Lower leg skin (tissue), 4 donors: ENCODE measurements at regions not wholly inside any gene's neighbourhood (a gene's known extent, or its start where the extent isn't known, plus 50 kb on each side); places are given as distances from the start of the nearest gene placed in this dataset.

Experiments used
- DNase-seq, 2 donors: peaks; one replicate each; pipeline ENCODE4 v3.0.0-alpha.2; 2019; ENCODE audit warnings: low spot score in 2 of 2
- H3K4me3 ChIP-seq: fragments of 200-600 bp; sonication (generic); 2 replicates; pipeline ENCODE4 v1.5.1; 2017; ENCODE audit warnings: mild to moderate bottlenecking, low read depth; ENCODE audit not compliant: poor library complexity, severe bottlenecking
- CTCF ChIP-seq, 3 donors: fragments of 450-650 bp; IDR thresholded peaks; one replicate each; pipeline ENCODE4 v1.5.1; 2016; ENCODE audit warnings: antibody characterized with exemption in 3 of 3, mild to moderate bottlenecking in 3 of 3, moderate library complexity in 2 of 3
- POLR2A ChIP-seq, 2 donors: fragments of 450-650 bp; IDR thresholded peaks; one replicate each; pipeline ENCODE4 v1.6.1; 2016 to 2017; ENCODE audit warnings: antibody characterized with exemption in 2 of 2, mild to moderate bottlenecking in 1 of 2, moderate library complexity in 1 of 2
- WGBS, 2 donors: methylation state at CpG; one replicate each; pipeline ENCODE4 v1.1.5; 2018; 5-methylcytosine and 5-hydroxymethylcytosine counted together
- intact Hi-C: fragments of 100-400 bp; cut with DNase I; formaldehyde crosslinking; loops from one replicate; pipeline ENCODE4 v1.15.0; 2023; ENCODE audit warnings: low total_unique reads

- intact Hi-C loops = no loop called here
- no peak overlapping the region for H3K4me3 ChIP-seq
- no peak for TF ChIP-seq CTCF (IDR thresholded peaks at IDR 0.05)
- TF ChIP-seq POLR2A (IDR thresholded peaks at IDR 0.05) = no peak
- no peak for DNase-seq
- 65 to 72% methylated on average over 5 of the region's 5 CpGs for WGBS, 2 donors
Observed at GRCh38 chr3:8237893-8238292, 263.7 kb upstream of the LMCD1 start.

GRCh38 chr3:8238432-8238831 lies 263.2 kb upstream of the LMCD1 start:
- intact Hi-C loops = no loop called here
- WGBS, 2 donors = 79 to 86% methylated on average over 1 of the region's 1 CpG
- no peak for DNase-seq
- TF ChIP-seq CTCF (IDR thresholded peaks at IDR 0.05) = no peak
- no peak for TF ChIP-seq POLR2A (IDR thresholded peaks at IDR 0.05)
- no peak overlapping the region for H3K4me3 ChIP-seq

DNA sequence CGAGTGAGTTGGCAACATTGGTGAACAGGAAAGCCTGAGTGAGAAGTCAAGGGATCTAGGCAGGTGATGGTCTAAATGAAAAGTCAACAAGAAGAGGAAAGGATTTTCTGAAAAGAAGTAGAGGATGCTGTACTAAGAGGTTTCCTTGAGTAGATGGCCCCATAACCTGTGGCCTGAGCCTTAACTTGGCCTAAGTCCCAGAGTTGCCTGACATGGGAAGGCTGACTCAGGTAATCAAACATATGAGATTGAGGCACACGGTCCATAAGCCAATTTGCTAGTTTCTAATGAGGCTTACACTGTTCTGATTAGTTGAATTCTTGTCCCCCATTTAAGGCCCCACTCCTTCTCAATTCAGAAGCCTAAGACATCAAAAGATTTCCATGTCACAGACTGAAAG lies 262.5 kb upstream of the LMCD1 start:
- intact Hi-C loops = no loop called here
- no peak for DNase-seq
- TF ChIP-seq POLR2A (IDR thresholded peaks at IDR 0.05) (no peak), CTCF (IDR thresholded peaks at IDR 0.05) (no peak)

GRCh38 chr3:8239718-8240695 lies 261.6 kb upstream of the LMCD1 start:
- no peak for DNase-seq
- 53 to 63% methylated on average over 4 of the region's 4 CpGs for WGBS, 2 donors
- intact Hi-C loops = no loop called here

More for the DNA sequence above, 262.5 kb upstream of the LMCD1 start:
- no peak overlapping the region for H3K4me3 ChIP-seq
- WGBS, 2 donors = 72 to 85% methylated on average over 2 of the region's 2 CpGs

DNA sequence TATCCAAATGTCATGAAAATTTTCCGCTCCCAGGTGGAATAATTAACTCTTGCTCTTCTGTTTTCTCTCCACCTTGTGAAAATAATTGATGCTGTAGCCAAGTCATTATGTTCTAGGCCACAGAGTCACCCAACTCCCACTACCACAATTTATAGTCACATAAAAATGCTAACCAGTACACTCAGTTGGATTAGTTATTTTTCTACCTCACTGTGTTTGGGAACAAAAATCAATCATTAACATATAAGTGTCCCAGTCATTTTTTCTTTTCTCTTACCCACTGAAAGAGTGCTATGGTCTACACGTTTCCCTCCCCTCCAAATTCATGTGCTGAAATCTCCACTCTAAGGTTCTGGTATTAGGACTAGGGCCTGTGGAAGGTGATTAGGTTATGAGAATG lies 255.6 kb upstream of the LMCD1 start:
- TF ChIP-seq CTCF (IDR thresholded peaks at IDR 0.05) (no peak), POLR2A (IDR thresholded peaks at IDR 0.05) (no peak)
- H3K4me3 ChIP-seq = no peak overlapping the region
- WGBS, 2 donors = 46 to 76% methylated on average over 2 of the region's 2 CpGs
- DNase-seq = no peak
- intact Hi-C loops = no loop called here

More at GRCh38 chr3:8239718-8240695, 261.6 kb upstream of the LMCD1 start:
- no peak for TF ChIP-seq CTCF (IDR thresholded peaks at IDR 0.05)
- TF ChIP-seq POLR2A (IDR thresholded peaks at IDR 0.05) = no peak
- no peak overlapping the region for H3K4me3 ChIP-seq
